GM12864 (cell line): ENCODE measurements at regions not wholly inside any gene's neighbourhood (a gene's known extent, or its start where the extent isn't known, plus 50 kb on each side); places are given as distances from the start of the nearest gene placed in this dataset.

Experiments
- DNase-seq: peaks from one replicate; pipeline ENCODE4 v3.0.0-alpha.2; 2011; ENCODE audit warnings: low read depth
- H3K4me3 ChIP-seq: 2 replicates; pipeline ENCODE4 v1.5.1; 2011; ENCODE audit warnings: mild to moderate bottlenecking, low read depth, low read length, control low read depth
- TF ChIP-seq, protein P1 (sequence below): IDR thresholded peaks from 2 replicates; pipeline ENCODE4 v1.5.1; 2011; ENCODE audit warnings: low read depth, mild to moderate bottlenecking, moderate library complexity, low read length, control low read depth, inconsistent platforms; ENCODE audit errors: missing control alignments

DNA sequence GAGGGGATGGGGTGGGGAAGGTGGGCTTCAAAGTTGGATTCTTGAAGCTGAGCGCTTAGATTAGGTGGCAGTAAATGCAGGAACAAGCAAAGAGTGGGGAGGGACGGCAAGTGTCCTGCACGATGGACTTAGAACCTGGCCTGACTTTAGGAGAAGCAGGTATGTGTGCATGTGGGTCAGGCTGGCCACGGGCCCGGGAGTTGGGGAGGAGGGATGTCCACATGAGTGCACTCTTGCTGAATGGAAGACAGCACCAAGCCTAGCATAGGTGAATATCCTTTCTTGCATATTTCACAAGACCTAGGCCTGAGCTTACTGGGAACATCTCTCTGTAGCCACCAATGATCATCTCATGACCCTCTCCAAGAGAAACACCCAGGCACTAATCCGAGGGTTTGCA, 96.1 kb downstream of the DDX1 start:
- no peak overlapping the region for H3K4me3 ChIP-seq
- TF ChIP-seq, protein P1, sequence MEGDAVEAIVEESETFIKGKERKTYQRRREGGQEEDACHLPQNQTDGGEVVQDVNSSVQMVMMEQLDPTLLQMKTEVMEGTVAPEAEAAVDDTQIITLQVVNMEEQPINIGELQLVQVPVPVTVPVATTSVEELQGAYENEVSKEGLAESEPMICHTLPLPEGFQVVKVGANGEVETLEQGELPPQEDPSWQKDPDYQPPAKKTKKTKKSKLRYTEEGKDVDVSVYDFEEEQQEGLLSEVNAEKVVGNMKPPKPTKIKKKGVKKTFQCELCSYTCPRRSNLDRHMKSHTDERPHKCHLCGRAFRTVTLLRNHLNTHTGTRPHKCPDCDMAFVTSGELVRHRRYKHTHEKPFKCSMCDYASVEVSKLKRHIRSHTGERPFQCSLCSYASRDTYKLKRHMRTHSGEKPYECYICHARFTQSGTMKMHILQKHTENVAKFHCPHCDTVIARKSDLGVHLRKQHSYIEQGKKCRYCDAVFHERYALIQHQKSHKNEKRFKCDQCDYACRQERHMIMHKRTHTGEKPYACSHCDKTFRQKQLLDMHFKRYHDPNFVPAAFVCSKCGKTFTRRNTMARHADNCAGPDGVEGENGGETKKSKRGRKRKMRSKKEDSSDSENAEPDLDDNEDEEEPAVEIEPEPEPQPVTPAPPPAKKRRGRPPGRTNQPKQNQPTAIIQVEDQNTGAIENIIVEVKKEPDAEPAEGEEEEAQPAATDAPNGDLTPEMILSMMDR, result no peak
- no peak for DNase-seq

- DNase-seq, result no peak
- TF ChIP-seq, protein P1, result no peak
- no peak overlapping the region for H3K4me3 ChIP-seq
Observed at GRCh38 chr2:15688924-15689568, 97.4 kb downstream of the DDX1 start.

DNA sequence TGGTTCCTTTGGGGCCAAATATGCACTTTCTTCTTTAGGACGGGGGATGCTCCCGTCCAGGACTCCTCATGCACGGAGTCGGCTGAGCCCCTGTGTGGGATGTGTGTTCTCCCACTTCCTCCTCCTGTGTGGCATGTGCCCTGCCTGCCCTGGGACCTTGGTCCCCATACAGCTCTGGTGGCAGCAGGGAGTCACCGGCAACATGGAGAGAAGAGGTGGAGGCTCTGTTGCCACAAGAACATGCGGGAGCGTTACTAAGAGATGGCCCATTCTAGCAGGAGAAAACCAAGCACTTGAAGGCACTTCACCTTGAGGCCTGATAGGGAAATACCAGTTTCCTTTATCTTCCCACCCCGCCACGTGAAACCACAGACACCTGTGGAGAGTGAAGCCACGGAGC, 98.0 kb downstream of the DDX1 start:
- DNase-seq, result no peak
- no peak overlapping the region for H3K4me3 ChIP-seq
- TF ChIP-seq, protein P1, result no peak

GRCh38 chr2:15691586-15692310, 100.1 kb downstream of the DDX1 start:
- TF ChIP-seq, protein P1, result no peak
- no peak overlapping the region for H3K4me3 ChIP-seq
- no peak for DNase-seq

DNA sequence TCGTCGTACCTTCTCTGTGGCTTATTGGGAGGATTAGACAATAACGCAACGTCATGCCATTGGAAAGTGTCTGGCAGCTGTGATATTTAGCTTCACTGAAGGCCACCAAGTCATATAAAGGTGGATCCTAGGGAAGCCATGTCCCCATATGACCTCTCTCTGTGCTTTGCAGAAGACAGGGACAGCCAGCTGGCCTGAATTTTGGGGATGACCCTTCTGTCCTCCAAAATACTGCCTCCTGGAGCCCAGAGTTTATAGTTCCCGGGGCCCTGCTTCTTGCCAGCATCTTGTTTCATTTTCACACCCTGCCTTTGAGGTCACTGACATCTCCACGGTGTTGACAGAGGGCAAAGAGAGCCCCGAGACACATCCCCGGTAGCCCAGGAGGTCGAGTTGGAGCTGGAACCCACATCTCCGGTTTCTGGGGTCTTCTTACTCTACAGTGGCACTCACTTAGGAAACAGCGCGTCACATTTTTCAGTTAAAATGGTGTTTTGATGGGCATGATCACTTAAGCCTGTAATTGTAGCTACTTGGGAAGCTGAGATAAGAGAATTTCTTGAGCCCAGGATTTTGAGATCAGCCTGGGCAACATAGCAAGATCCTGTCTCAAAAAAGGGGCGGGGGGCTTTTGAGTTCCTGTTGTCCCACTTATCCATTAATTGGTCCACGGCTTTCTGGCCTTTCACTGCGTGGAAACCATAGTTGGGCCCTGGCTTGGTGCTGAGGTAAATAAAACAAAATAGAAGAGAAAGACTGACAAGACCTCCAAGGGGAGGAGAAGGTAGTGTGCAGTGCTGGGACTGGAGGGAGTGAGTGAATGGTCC, 101.1 kb downstream of the DDX1 start:
- TF ChIP-seq, protein P1, result no peak
- no peak for DNase-seq
- no peak overlapping the region for H3K4me3 ChIP-seq

- no peak overlapping the region for H3K4me3 ChIP-seq
- TF ChIP-seq, protein P1, result no peak
- DNase-seq, result no peak
Observed at GRCh38 chr2:15693382-15693781, 101.7 kb downstream of the DDX1 start.
